ACHN (cell line): ENCODE measurements at regions not wholly inside any gene's neighbourhood (a gene's known extent, or its start where the extent isn't known, plus 50 kb on each side); places are given as distances from the start of the nearest gene placed in this dataset.
"Not testable (repeated sequence)": the region's sequence is repeated elsewhere in the genome, so short reads cannot be mapped to it uniquely, and the experiment has no call there.

Source experiments
- DNase-seq: peaks from one replicate; pipeline ENCODE4 v3.0.0-alpha.2; 2015
- in situ Hi-C: cut with HindIII; loops from 2 replicates; pipeline ENCODE4 v1.10.0; 2017; ENCODE audit warnings: low sequenced_read_pairs, low pct_ligation_motif_present, low pct_unique_long_range_greater_than_20kb

- in situ Hi-C loops = not testable (repeated sequence)
Observed at GRCh38 chr1:206351276-206352052, 118.8 kb upstream of the IKBKE start.

GRCh38 chr1:206356310-206356709 is 114.0 kb upstream of the IKBKE start:
- peak; percentile 30 for DNase-seq
- in situ Hi-C loops = not testable (repeated sequence)

More at GRCh38 chr1:206351276-206352052, 118.8 kb upstream of the IKBKE start:
- DNase-seq = not testable (repeated sequence)

GRCh38 chr1:206357962-206358361 is 112.3 kb upstream of the IKBKE start:
- in situ Hi-C loops, DNase-seq: not testable (repeated sequence)

GRCh38 chr1:206358771-206359170 is 111.5 kb upstream of the IKBKE start:
- in situ Hi-C loops = not testable (repeated sequence)

GRCh38 chr1:206359377-206359776 is 110.9 kb upstream of the IKBKE start:
- DNase-seq, in situ Hi-C loops: not testable (repeated sequence)

More at GRCh38 chr1:206358771-206359170, 111.5 kb upstream of the IKBKE start:
- not testable (repeated sequence) for DNase-seq

- DNase-seq, in situ Hi-C loops: not testable (repeated sequence)
Observed at GRCh38 chr1:206361978-206362543, 108.2 kb upstream of the IKBKE start.

- in situ Hi-C loops, DNase-seq: not testable (repeated sequence)
Observed at GRCh38 chr1:206362994-206363393, 107.3 kb upstream of the IKBKE start.

- in situ Hi-C loops, DNase-seq: not testable (repeated sequence)
Observed at GRCh38 chr1:206365271-206365670, 105.0 kb upstream of the IKBKE start.

GRCh38 chr1:206366131-206366530 is 104.1 kb upstream of the IKBKE start:
- DNase-seq, in situ Hi-C loops: not testable (repeated sequence)

GRCh38 chr1:206366772-206367171 is 103.5 kb upstream of the IKBKE start:
- in situ Hi-C loops, DNase-seq: not testable (repeated sequence)

- in situ Hi-C loops, DNase-seq: not testable (repeated sequence)
Observed at GRCh38 chr1:206367955-206368622, 102.2 kb upstream of the IKBKE start.

- DNase-seq, in situ Hi-C loops: not testable (repeated sequence)
Observed at GRCh38 chr1:206374725-206375124, 95.6 kb upstream of the IKBKE start.

- in situ Hi-C loops, DNase-seq: not testable (repeated sequence)
Observed at GRCh38 chr1:206375552-206375951, 94.7 kb upstream of the IKBKE start.

GRCh38 chr1:206378506-206378905 is 91.8 kb upstream of the IKBKE start:
- in situ Hi-C loops, DNase-seq: not testable (repeated sequence)

GRCh38 chr1:206379245-206379644 is 91.0 kb upstream of the IKBKE start:
- DNase-seq, in situ Hi-C loops: not testable (repeated sequence)

- in situ Hi-C loops, DNase-seq: not testable (repeated sequence)
Observed at GRCh38 chr1:206380163-206380790, 90.0 kb upstream of the IKBKE start.

GRCh38 chr1:206380791-206381610 is 89.3 kb upstream of the IKBKE start:
- DNase-seq, in situ Hi-C loops: not testable (repeated sequence)
